HCT116 (cell line): ENCODE measurements at regions not wholly inside any gene's neighbourhood (a gene's known extent, or its start where the extent isn't known, plus 50 kb on each side); places are given as distances from the start of the nearest gene placed in this dataset.

Experiments
- ATAC-seq: fragments of 200-7000 bp; cut with Tn5 transposase; 2 replicates; pipeline ENCODE4 v1.9.1; 2020; ENCODE audit warnings: mild to moderate bottlenecking, moderate library complexity
- BruUV-seq: library from RNA; stranded (reverse); fragments of 400-500 nt; replicated peaks from 2 replicates; lab custom pipeline; 2021; lab: Mats Ljungman, UMichigan
- CTCF ChIA-PET: fragments of 300-600 bp; sonication (Branson Sonifier 250); formaldehyde crosslinking; loops from one replicate; lab custom pipeline; 2021; ENCODE audit warnings: antibody characterized with exemption; lab: Charles Lee
- POLR2A ChIA-PET: fragments of 300-600, 350-600 bp; sonication (Branson Sonifier 250); formaldehyde crosslinking; loops from one replicate; lab custom pipeline; 2021; ENCODE audit warnings: antibody characterized with exemption; lab: Charles Lee
- RAD21 ChIA-PET, 2 experiments: fragments of 300-600 bp; sonication (Branson Sonifier 250); formaldehyde crosslinking; loops; one replicate each; lab custom pipeline; 2023; ENCODE audit warnings: low total read pairs in 2 of 2; ENCODE audit not compliant: uncharacterized antibody in 2 of 2, unreplicated experiment in 2 of 2, low non-redundant PET in 1 of 2; lab: Charles Lee
- DNase-seq: peaks from one replicate; pipeline ENCODE4 v3.0.0-alpha.2; 2010; ENCODE audit warnings: low read depth, low spot score
- H2AFZ ChIP-seq: fragments of 200-600 bp; shearing (Covaris generic), sonication (generic); 2 replicates; pipeline ENCODE4 v1.6.1; 2017; ENCODE audit warnings: low read depth, mixed run types, mixed read lengths, antibody characterized with exemption, low read length; ENCODE audit not compliant: poor library complexity, severe bottlenecking
- H3K27ac ChIP-seq: 2 replicates; pipeline ENCODE4 v1.5.1; 2012; ENCODE audit warnings: low read depth, low read length
- H3K27me3 ChIP-seq: fragments of 200-600 bp; sonication (generic); 2 replicates; pipeline ENCODE4 v1.6.1; 2016; ENCODE audit warnings: mixed run types, low read length, mixed read lengths; ENCODE audit not compliant: insufficient read depth
- H3K36me3 ChIP-seq, 2 experiments: fragments of 200-500 bp in 1 of 2; fragments of 200-600 bp in 1 of 2; sonication (Bioruptor generic) in 1 of 2; sonication (generic) in 1 of 2; 2 replicates each; pipeline versions ENCODE4 v1.5.1 to v1.6.1; 2014 to 2016; ENCODE audit warnings: low read length in 2 of 2, inconsistent platforms in 1 of 2, mixed read lengths in 1 of 2, mixed run types in 1 of 2; ENCODE audit not compliant: insufficient read depth in 2 of 2, control insufficient read depth in 1 of 2
- H3K4me1 ChIP-seq, 2 experiments: fragments of 200-600 bp in 1 of 2; sonication (generic) in 1 of 2; 2 replicates each; pipeline versions ENCODE4 v1.5.1 to v1.6.1; 2012 to 2017; ENCODE audit warnings: low read length in 2 of 2, inconsistent platforms in 1 of 2, mild to moderate bottlenecking in 1 of 2, mixed read lengths in 1 of 2, mixed run types in 1 of 2, moderate library complexity in 1 of 2; ENCODE audit not compliant: insufficient read depth in 2 of 2, control insufficient read depth in 1 of 2
- H3K4me2 ChIP-seq: fragments of 200-600 bp; sonication (generic); 2 replicates; pipeline ENCODE4 v1.6.1; 2017; ENCODE audit warnings: mixed run types, low read length, mixed read lengths
- H3K4me3 ChIP-seq, 2 experiments: fragments of 200-600 bp in 1 of 2; sonication (generic) in 1 of 2; replicated peaks in 1 of 2; 2 replicates each; pipeline ENCODE4 v1.5.1; 2011 to 2016; ENCODE audit warnings: low read length in 2 of 2, control low read depth in 1 of 2, low read depth in 1 of 2, mild to moderate bottlenecking in 1 of 2, mixed read lengths in 1 of 2, mixed run types in 1 of 2
- H3K79me2 ChIP-seq: fragments of 200-600 bp; sonication (generic); 2 replicates; pipeline ENCODE4 v1.6.1; 2017; ENCODE audit warnings: mild to moderate bottlenecking, mixed run types, low read length, moderate library complexity, mixed read lengths; ENCODE audit not compliant: insufficient read depth
- H3K9ac ChIP-seq: fragments of 200-600 bp; sonication (generic); 2 replicates; pipeline ENCODE4 v1.6.1; 2016; ENCODE audit warnings: low read length, mixed read lengths
- H3K9me2 ChIP-seq: fragments of 200-600 bp; sonication (generic), shearing (Covaris generic); 2 replicates; pipeline ENCODE4 v1.6.1; 2017; ENCODE audit warnings: mixed run types, mild to moderate bottlenecking, moderate library complexity; ENCODE audit not compliant: insufficient read depth
- H3K9me3 ChIP-seq, 2 experiments: fragments of 200-500 bp in 1 of 2; fragments of 200-600 bp in 1 of 2; sonication (Bioruptor generic) in 1 of 2; sonication (generic) in 1 of 2; 2 replicates each; pipeline ENCODE4 v1.6.1; 2014 to 2017; ENCODE audit warnings: low read length in 2 of 2, mixed read lengths in 2 of 2, inconsistent platforms in 1 of 2, low read depth in 1 of 2, mild to moderate bottlenecking in 1 of 2, mixed run types in 1 of 2, moderate library complexity in 1 of 2; ENCODE audit not compliant: control insufficient read depth in 1 of 2, insufficient read depth in 1 of 2
- H4K20me1 ChIP-seq: fragments of 200-600 bp; sonication (generic), shearing (Covaris generic); 2 replicates; pipeline ENCODE4 v1.6.1; 2017; ENCODE audit warnings: mixed run types, mild to moderate bottlenecking, moderate library complexity; ENCODE audit not compliant: insufficient read depth
- ATF3 ChIP-seq: IDR thresholded peaks from 2 replicates; pipeline ENCODE4 v1.6.1; 2012
- CEBPB ChIP-seq: IDR thresholded peaks from 2 replicates; pipeline ENCODE4 v1.6.1; 2012; ENCODE audit warnings: low read depth
- CTCF ChIP-seq, 3 experiments: fragments of 200-600 bp in 1 of 3; sonication (generic) in 1 of 3; IDR thresholded peaks in 2 of 3; conservative IDR thresholded peaks in 1 of 3; 2 replicates each; pipeline ENCODE4 v1.5.1; 2012 to 2017; ENCODE audit warnings: low read depth in 2 of 3, low read length in 2 of 3, antibody characterized with exemption in 1 of 3, borderline replicate concordance in 1 of 3, control low read depth in 1 of 3, mild to moderate bottlenecking in 1 of 3, mixed read lengths in 1 of 3, mixed run types in 1 of 3, moderate library complexity in 1 of 3; ENCODE audit not compliant: insufficient read depth in 1 of 3
- EGR1 ChIP-seq: IDR thresholded peaks from 2 replicates; pipeline ENCODE4 v1.6.1; 2012; ENCODE audit warnings: low read depth
- ELF1 ChIP-seq: IDR thresholded peaks from 2 replicates; pipeline ENCODE4 v1.6.1; 2012; ENCODE audit warnings: low read depth, borderline replicate concordance
- EZH2phosphoT487 ChIP-seq: fragments of 200-600 bp; IDR thresholded peaks from 2 replicates; pipeline ENCODE4 v1.6.1; 2018; ENCODE audit warnings: antibody characterized with exemption, borderline replicate concordance
- MAX ChIP-seq: IDR thresholded peaks from 2 replicates; pipeline ENCODE4 v1.6.1; 2012
- POLR2AphosphoS5 ChIP-seq: IDR thresholded peaks from 2 replicates; pipeline ENCODE4 v1.6.1; 2011; ENCODE audit warnings: mild to moderate bottlenecking, low read depth, low read length, moderate library complexity
- REST ChIP-seq: IDR thresholded peaks from 2 replicates; pipeline ENCODE4 v1.6.1; 2012; ENCODE audit warnings: low read depth
- SRF ChIP-seq: IDR thresholded peaks from 2 replicates; pipeline ENCODE4 v1.6.1; 2012; ENCODE audit warnings: low read depth
- TCF7L2 ChIP-seq: IDR thresholded peaks from 2 replicates; pipeline ENCODE4 v1.7.0; 2011; ENCODE audit warnings: borderline replicate concordance, inconsistent platforms; ENCODE audit not compliant: insufficient read depth, insufficient read length; ENCODE audit errors: extremely low read depth
- YY1 ChIP-seq: IDR thresholded peaks from 2 replicates; pipeline ENCODE4 v1.6.1; 2011; ENCODE audit warnings: low read length, low read depth, moderate library complexity, mild to moderate bottlenecking; ENCODE audit not compliant: insufficient replicate concordance; ENCODE audit errors: extremely low read depth
- ZBTB33 ChIP-seq: IDR thresholded peaks from 2 replicates; pipeline ENCODE4 v1.6.1; 2011; ENCODE audit warnings: mild to moderate bottlenecking, low read length, moderate library complexity; ENCODE audit not compliant: insufficient replicate concordance; ENCODE audit errors: extremely low read depth
- ZFX ChIP-seq: fragments of 450-650 bp; IDR thresholded peaks from 2 replicates; pipeline ENCODE4 v1.6.1; 2017
- ZNF274 ChIP-seq: fragments of 200-500 bp; sonication (Bioruptor generic); IDR thresholded peaks from 2 replicates; pipeline ENCODE4 v1.6.1; 2014; ENCODE audit warnings: mild to moderate bottlenecking, low read depth, low read length, inconsistent platforms
- intact Hi-C: fragments of 100-400 bp; cut with micrococcal nuclease; formaldehyde crosslinking; loops from 2 replicates; pipeline ENCODE4 v1.10.0; 2022

- H3K79me2 ChIP-seq = no peaks in the 10 kb centered on the region
- DNase-seq (no peak), ATAC-seq (no peak)
- H3K27ac ChIP-seq = no peak overlapping the region
- POLR2A ChIA-PET = no interaction called here
- intact Hi-C loops = no loop called here
- H4K20me1 ChIP-seq = no peaks in the 10 kb centered on the region
- RAD21 ChIA-PET = no interaction called here
- H3K4me1 ChIP-seq = peaks cover 14 to 30% of the 10 kb centered on the region in 2 experiments
- no peaks in the 10 kb centered on the region for H3K9me3 ChIP-seq
- peak overlapping the region; percentile 1 for H2AFZ ChIP-seq
- no peak overlapping the region for H3K4me2 ChIP-seq
- no peak overlapping the region for H3K4me3 ChIP-seq
- peaks cover 0 to 6% of the 10 kb centered on the region in 2 experiments; a peak in 1 of 4 replicates for H3K36me3 ChIP-seq
- no peaks in the 10 kb centered on the region for H3K9me2 ChIP-seq
- BruUV-seq = no TSS peak
- H3K27me3 ChIP-seq = no peaks in the 10 kb centered on the region
- CTCF ChIA-PET = no interaction called here
- no peak overlapping the region for H3K9ac ChIP-seq
- no peak for TF ChIP-seq CEBPB
- TF ChIP-seq EZH2phosphoT487 = no peak
- TF ChIP-seq ZBTB33 = no peak
- TF ChIP-seq YY1 = no peak
- TF ChIP-seq REST = no peak
- TF ChIP-seq MAX = no peak
- no peak for TF ChIP-seq ATF3
- TF ChIP-seq EGR1 = no peak
- TF ChIP-seq CTCF (IDR thresholded peaks at IDR 0.05 in 2 of 3, conservative IDR thresholded peaks at IDR 0.05 in 1 of 3; ENCODE audit: borderline replicate concordance in 1 of 3, insufficient read depth in 1 of 3, low read depth in 2 of 3, low read length in 2 of 3) = no peak
- no peak for TF ChIP-seq TCF7L2
- no peak for TF ChIP-seq ELF1
- TF ChIP-seq ZNF274 = no peak
- no peak for TF ChIP-seq SRF
- TF ChIP-seq ZFX = no peak
- no peak for TF ChIP-seq POLR2AphosphoS5
These were observed 454.4 kb downstream of the HTR7 start for GRCh38 chr10:90403211-90404000.
